Astrocyte (in vitro differentiated cells and primary cell): ENCODE measurements at regions not wholly inside any gene's neighbourhood (a gene's known extent, or its start where the extent isn't known, plus 50 kb on each side); places are given as distances from the start of the nearest gene placed in this dataset.

Experiments
- EZH2 ChIP-seq: IDR thresholded peaks from 2 replicates; pipeline ENCODE4 v1.6.1; 2012; ENCODE audit warnings: mild to moderate bottlenecking, low read length, inconsistent platforms; ENCODE audit not compliant: insufficient read depth
- TF ChIP-seq, protein P1 (sequence below): IDR thresholded peaks from 2 replicates; pipeline ENCODE4 v1.5.1; 2011; ENCODE audit warnings: low read depth, mild to moderate bottlenecking, inconsistent platforms, low read length, moderate library complexity; ENCODE audit not compliant: insufficient read depth

DNA sequence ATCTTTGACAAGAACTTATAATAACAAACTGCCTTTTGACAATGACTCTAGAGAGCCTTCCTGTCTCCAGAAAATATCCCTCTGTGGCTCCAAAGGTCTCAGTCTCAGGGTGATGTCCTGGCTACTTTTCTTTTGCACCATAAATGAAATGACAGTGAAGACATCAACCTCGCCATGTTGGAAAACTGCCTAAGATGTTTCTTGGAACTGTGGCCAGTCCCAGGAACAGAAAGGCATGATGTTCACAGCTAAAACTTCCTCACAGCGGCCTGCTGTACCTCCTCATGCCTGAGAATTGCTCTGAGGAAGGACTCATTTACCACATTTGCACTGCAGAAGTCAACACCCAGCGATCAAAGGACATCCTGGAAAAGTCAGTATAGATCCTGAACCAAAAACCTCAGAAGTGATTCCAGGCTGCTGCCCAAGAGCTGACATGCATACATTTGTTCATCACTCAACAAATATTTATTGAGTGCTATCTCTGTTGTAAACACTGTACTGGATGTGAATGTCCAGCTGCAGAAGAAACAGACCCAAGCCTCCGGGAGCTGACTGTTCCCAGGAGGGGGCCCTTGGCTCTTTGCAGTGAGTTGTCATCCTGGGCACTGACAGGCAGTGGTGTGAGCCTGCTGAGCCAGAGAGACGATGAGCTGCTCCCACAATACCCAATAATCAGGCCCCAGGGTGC is 64.3 kb upstream of the ACSL3 start:
- TF ChIP-seq EZH2 = no peak
- TF ChIP-seq, protein P1, sequence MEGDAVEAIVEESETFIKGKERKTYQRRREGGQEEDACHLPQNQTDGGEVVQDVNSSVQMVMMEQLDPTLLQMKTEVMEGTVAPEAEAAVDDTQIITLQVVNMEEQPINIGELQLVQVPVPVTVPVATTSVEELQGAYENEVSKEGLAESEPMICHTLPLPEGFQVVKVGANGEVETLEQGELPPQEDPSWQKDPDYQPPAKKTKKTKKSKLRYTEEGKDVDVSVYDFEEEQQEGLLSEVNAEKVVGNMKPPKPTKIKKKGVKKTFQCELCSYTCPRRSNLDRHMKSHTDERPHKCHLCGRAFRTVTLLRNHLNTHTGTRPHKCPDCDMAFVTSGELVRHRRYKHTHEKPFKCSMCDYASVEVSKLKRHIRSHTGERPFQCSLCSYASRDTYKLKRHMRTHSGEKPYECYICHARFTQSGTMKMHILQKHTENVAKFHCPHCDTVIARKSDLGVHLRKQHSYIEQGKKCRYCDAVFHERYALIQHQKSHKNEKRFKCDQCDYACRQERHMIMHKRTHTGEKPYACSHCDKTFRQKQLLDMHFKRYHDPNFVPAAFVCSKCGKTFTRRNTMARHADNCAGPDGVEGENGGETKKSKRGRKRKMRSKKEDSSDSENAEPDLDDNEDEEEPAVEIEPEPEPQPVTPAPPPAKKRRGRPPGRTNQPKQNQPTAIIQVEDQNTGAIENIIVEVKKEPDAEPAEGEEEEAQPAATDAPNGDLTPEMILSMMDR = no peak
